Coronary artery (tissue), 2 donors: ENCODE measurements at regions not wholly inside any gene's neighbourhood (a gene's known extent, or its start where the extent isn't known, plus 50 kb on each side); places are given as distances from the start of the nearest gene placed in this dataset.

ENCODE experiments used
- DNase-seq: peaks from one replicate; pipeline ENCODE4 v3.0.0-alpha.2; 2017; ENCODE audit warnings: low spot score
- H3K27ac ChIP-seq, 2 donors: fragments of 200-600 bp; sonication (generic); one replicate each; pipeline ENCODE4 v1.5.1; 2016 to 2019
- H3K4me3 ChIP-seq: fragments of 200-600 bp; sonication (generic); 2 replicates; pipeline ENCODE4 v1.5.1; 2016; ENCODE audit warnings: mild to moderate bottlenecking, moderate library complexity
- TF ChIP-seq, protein P1 (sequence below): fragments of 200-600 bp; sonication (generic); IDR thresholded peaks from one replicate; pipeline ENCODE4 v1.5.1; 2019; ENCODE audit warnings: antibody characterized with exemption

DNA sequence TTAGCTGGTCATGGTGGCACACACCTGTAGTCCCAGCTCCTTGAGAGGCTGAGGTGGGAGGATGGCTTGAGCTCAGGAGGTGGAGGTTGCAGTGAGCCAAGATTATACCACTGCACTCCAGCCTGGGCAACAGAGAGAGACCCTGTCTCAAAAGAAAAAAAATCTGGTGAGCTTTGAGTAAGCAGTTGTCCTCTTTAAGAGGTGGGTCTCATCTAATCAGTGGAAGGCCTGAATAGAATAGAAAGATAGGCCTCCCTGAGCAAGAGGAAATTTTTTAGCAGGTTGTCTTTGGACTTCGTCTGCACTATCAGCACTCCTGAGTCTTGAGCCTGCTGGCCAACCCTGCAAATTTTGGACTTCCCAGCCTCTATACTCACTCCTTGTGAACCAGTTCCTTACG is 266.0 kb upstream of the ZFHX3 start:
- H3K27ac ChIP-seq = no peak overlapping the region
- TF ChIP-seq, protein P1, sequence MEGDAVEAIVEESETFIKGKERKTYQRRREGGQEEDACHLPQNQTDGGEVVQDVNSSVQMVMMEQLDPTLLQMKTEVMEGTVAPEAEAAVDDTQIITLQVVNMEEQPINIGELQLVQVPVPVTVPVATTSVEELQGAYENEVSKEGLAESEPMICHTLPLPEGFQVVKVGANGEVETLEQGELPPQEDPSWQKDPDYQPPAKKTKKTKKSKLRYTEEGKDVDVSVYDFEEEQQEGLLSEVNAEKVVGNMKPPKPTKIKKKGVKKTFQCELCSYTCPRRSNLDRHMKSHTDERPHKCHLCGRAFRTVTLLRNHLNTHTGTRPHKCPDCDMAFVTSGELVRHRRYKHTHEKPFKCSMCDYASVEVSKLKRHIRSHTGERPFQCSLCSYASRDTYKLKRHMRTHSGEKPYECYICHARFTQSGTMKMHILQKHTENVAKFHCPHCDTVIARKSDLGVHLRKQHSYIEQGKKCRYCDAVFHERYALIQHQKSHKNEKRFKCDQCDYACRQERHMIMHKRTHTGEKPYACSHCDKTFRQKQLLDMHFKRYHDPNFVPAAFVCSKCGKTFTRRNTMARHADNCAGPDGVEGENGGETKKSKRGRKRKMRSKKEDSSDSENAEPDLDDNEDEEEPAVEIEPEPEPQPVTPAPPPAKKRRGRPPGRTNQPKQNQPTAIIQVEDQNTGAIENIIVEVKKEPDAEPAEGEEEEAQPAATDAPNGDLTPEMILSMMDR = no peak
- DNase-seq = no peak
- H3K4me3 ChIP-seq = no peak overlapping the region

DNA sequence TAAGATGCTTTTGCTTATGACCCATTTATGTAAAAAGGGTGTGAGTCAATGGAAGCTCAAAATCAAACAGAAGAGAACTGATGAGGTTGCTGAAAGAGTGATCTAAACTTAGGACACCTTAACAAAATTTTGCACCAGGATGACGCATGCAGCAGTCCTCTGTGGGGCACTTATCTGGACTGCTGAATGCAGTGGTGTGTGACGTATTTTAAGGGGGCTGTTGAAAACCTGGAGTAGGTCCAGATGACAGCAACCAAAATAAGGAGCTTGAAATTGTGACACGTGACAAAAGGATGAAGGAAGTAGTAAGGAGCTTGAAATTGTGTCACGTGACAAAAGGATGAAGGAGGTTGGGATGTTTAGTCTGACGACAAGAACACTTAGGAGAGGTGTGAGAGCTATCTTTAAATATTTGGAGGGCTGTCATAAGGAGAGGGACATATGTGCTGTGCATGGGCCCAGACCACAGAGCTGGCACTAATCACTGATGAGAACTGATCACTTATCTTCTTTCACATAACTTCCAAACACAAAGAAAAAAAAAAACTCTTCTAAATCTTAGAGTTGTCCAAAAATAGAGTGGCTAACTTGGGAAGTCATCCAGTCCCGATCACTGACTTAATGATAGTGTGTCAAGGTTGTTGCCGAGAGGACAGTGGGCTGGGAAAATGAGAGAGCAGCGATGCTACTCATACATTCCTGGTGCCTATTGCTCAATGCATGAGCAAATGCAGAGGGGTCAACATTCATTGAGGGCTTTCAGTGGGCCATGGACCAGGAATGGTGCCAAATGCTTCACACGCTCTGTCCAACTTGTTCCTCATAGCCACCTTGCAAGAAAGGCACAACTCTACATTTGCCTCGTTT is 264.2 kb upstream of the ZFHX3 start:
- DNase-seq = no peak
- Histone ChIP-seq H3K4me3 (no peak overlapping the region), H3K27ac (no peak overlapping the region)
- TF ChIP-seq, protein P1 = no peak

DNA sequence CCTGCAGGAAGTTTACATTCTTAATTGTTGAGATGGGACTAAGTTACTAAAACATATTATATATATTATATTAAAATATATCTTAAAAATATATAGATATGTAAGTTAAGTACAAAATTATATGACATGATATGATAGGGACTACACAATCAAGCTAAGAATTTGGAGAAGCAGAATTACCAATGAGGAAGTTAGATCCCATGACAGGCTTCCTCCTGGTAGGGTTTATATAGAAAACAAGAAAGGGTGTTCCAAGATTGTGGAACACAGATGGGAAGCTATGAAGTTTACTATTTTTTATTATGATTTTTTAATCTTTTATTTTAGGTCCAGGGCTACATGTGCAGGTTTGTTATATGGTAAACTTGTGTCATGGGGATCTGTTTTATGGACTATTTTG is 260.8 kb upstream of the ZFHX3 start:
- no peak for DNase-seq
- TF ChIP-seq, protein P1 = no peak
- no peak overlapping the region for H3K4me3 ChIP-seq
- H3K27ac ChIP-seq = no peak overlapping the region

DNA sequence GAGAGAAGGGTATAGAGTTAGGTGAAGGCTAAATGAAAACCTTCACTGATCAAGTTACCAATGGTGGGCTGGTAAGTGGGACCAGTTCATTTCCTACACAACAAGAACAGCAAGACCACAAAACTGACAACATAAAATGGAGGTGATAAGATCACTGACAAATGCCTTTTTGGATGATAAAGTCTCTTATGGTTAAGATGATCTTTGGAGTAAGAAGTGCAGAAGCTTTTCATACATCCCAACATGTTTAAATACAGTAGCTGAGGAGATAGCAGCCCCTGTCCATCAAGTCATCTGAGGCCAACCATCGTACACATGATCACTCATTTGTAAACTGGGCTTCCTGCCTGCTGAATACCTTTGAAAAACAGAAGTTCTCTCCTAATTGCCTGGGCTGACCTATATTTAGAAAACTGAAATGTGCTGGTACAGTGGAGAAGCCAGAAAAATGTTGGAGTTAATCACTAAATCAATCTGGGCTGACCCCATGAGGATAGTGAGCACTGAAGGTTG is 259.0 kb upstream of the ZFHX3 start:
- no peak for DNase-seq
- H3K4me3 ChIP-seq = no peak overlapping the region
- H3K27ac ChIP-seq = no peak overlapping the region
- TF ChIP-seq, protein P1 = no peak

DNA sequence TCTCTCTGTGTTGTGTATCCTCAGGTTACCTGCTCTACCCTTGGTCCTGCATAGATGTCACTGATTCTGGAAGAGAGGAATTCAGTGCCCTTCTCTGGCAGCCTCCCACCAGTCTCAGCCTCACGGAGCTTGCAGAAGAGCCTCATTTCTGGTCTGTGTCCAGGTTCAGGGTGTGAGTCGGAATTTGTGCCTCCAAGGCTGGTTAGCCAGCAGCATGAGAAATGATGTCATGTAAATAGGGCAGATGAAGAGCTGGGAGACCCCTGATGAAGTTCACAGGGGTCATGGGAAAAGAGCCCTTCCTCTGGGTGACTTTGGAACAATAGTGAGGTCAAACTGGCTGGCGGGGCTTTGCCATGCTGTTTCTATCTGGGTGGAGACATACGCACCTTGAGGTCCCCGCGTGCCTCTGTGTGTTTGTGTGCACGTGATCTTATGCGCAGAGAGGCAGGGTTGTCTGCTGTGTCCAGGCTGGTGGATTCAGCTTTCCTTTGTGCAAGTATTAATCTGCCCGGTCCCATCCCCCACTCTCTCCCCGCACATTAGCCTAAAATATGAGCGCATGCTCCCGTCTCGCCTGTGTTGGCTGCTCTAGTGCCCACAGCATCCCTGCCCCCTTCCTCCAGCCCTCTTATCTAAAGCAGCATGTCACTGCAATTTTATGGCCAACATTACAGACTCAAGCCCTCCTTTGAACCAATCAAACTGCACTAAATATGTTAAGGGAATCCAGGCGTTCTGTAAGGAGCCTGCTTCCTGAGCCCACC is 256.3 kb upstream of the ZFHX3 start:
- TF ChIP-seq, protein P1 = no peak
- Histone ChIP-seq H3K27ac (no peak overlapping the region), H3K4me3 (no peak overlapping the region)
- no peak for DNase-seq

DNA sequence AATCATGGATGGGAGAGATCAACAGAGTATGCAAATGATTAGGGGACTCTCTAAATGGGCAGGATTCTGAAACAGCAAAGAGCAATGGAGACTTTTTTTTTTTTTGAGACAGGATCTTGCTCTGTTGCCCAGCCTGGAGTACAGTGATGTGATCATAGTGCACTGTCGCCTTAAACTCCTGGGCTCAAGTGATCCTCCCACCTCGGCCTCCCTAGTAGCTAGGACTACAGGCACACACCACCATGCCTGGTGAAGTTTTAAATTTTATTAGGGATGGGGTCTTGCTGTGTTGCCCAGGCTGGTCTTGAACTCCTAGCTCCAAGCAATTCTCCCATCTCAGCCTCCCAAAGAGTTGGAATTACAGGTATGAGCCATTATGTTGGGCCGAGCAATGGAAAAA is 255.0 kb upstream of the ZFHX3 start:
- DNase-seq = no peak
- TF ChIP-seq, protein P1 = no peak
- Histone ChIP-seq H3K4me3 (no peak overlapping the region), H3K27ac (no peak overlapping the region)
